Liver (tissue), 8 donors: ENCODE measurements at regions not wholly inside any gene's neighbourhood (a gene's known extent, or its start where the extent isn't known, plus 50 kb on each side); places are given as distances from the start of the nearest gene placed in this dataset.

ENCODE experiments used
- DNase-seq: peaks from one replicate; pipeline ENCODE4 v3.0.0-alpha.2; 2017; ENCODE audit warnings: low spot score
- H3K27ac ChIP-seq, 2 donors: one replicate each; pipeline ENCODE4 v1.7.0; 2013; ENCODE audit warnings: inconsistent platforms in 2 of 2, low read length in 2 of 2, control low read depth in 1 of 2, low read depth in 1 of 2, mild to moderate bottlenecking in 1 of 2
- H3K27me3 ChIP-seq, 4 donors: one replicate each; pipeline versions ENCODE4 v1.6.1 to v1.7.0; 2013; ENCODE audit warnings: low read length in 3 of 4, inconsistent platforms in 1 of 4, mild to moderate bottlenecking in 1 of 4, moderate library complexity in 1 of 4; ENCODE audit not compliant: control insufficient read depth in 4 of 4, insufficient read depth in 4 of 4
- H3K36me3 ChIP-seq, 4 donors: one replicate each; pipeline versions ENCODE4 v1.6.1 to v1.7.0; 2013; ENCODE audit warnings: low read length in 3 of 4, mild to moderate bottlenecking in 3 of 4, low read depth in 1 of 4, moderate library complexity in 1 of 4; ENCODE audit not compliant: control insufficient read depth in 4 of 4, insufficient read depth in 3 of 4
- H3K4me1 ChIP-seq, 4 donors: one replicate each; pipeline versions ENCODE4 v1.6.1 to v1.7.0; 2013; ENCODE audit warnings: low read length in 3 of 4, mild to moderate bottlenecking in 3 of 4, moderate library complexity in 1 of 4; ENCODE audit not compliant: control insufficient read depth in 4 of 4, insufficient read depth in 4 of 4
- H3K4me3 ChIP-seq, 3 donors: one replicate each; pipeline versions ENCODE4 v1.6.1 to v1.7.0; 2013; ENCODE audit warnings: low read length in 3 of 3, control low read depth in 1 of 3, low read depth in 1 of 3, mild to moderate bottlenecking in 1 of 3
- H3K9ac ChIP-seq, 2 donors: one replicate each; pipeline ENCODE4 v1.7.0; 2013; ENCODE audit warnings: low read length in 2 of 2, mild to moderate bottlenecking in 2 of 2, moderate library complexity in 2 of 2, control low read depth in 1 of 2, low read depth in 1 of 2
- H3K9me3 ChIP-seq, 4 donors: one replicate each; pipeline versions ENCODE4 v1.6.1 to v1.7.0; 2013; ENCODE audit warnings: low read length in 3 of 4; ENCODE audit not compliant: control insufficient read depth in 4 of 4
- EGR1 ChIP-seq, 2 donors: IDR thresholded peaks; 2 replicates each; pipeline ENCODE4 v1.6.1; 2016 to 2018; ENCODE audit warnings: antibody characterized with exemption in 2 of 2, low read depth in 2 of 2
- FOXA1 ChIP-seq: IDR thresholded peaks from 2 replicates; pipeline ENCODE4 v1.6.1; 2016; ENCODE audit warnings: antibody characterized with exemption
- FOXA2 ChIP-seq: IDR thresholded peaks from 2 replicates; pipeline ENCODE4 v1.6.1; 2016; ENCODE audit warnings: antibody characterized with exemption
- GABPA ChIP-seq, 2 donors: IDR thresholded peaks in 1 of 2; conservative IDR thresholded peaks in 1 of 2; 2 replicates each; pipeline ENCODE4 v1.6.1; 2016; ENCODE audit warnings: antibody characterized with exemption in 2 of 2, mild to moderate bottlenecking in 1 of 2, moderate library complexity in 1 of 2
- HNF4A ChIP-seq, 2 donors: conservative IDR thresholded peaks; 2 replicates each; pipeline ENCODE4 v1.6.1; 2016; ENCODE audit warnings: antibody characterized with exemption in 2 of 2, mild to moderate bottlenecking in 2 of 2
- HNF4G ChIP-seq: IDR thresholded peaks from 2 replicates; pipeline ENCODE4 v1.6.1; 2016; ENCODE audit warnings: antibody characterized with exemption
- JUND ChIP-seq, 2 donors: IDR thresholded peaks; 2 replicates each; pipeline ENCODE4 v1.6.1; 2016; ENCODE audit warnings: antibody characterized with exemption in 2 of 2
- MAX ChIP-seq: IDR thresholded peaks from 2 replicates; pipeline ENCODE4 v1.6.1; 2016; ENCODE audit warnings: antibody characterized with exemption
- NR2F2 ChIP-seq: IDR thresholded peaks from 2 replicates; pipeline ENCODE4 v1.6.1; 2016; ENCODE audit warnings: antibody characterized with exemption
- RAD21 ChIP-seq, 2 donors: IDR thresholded peaks; 2 replicates each; pipeline ENCODE4 v1.6.1; 2016; ENCODE audit warnings: antibody characterized with exemption in 2 of 2, mild to moderate bottlenecking in 2 of 2
- RXRA ChIP-seq, 2 donors: IDR thresholded peaks; 2 replicates each; pipeline ENCODE4 v1.6.1; 2017 to 2018; ENCODE audit warnings: antibody characterized with exemption in 2 of 2, mild to moderate bottlenecking in 1 of 2
- SP1 ChIP-seq: IDR thresholded peaks from 2 replicates; pipeline ENCODE4 v1.6.1; 2018; ENCODE audit warnings: antibody characterized with exemption, mild to moderate bottlenecking
- TAF1 ChIP-seq: conservative IDR thresholded peaks from 2 replicates; pipeline ENCODE4 v1.6.1; 2016; ENCODE audit warnings: antibody characterized with exemption, mild to moderate bottlenecking
- YY1 ChIP-seq: IDR thresholded peaks from 2 replicates; pipeline ENCODE4 v1.6.1; 2016; ENCODE audit warnings: antibody characterized with exemption, mild to moderate bottlenecking
- WGBS: extraction: QIAGEN DNeasy Blood & Tissue Kit; methylation state at CpG from one replicate; pipeline ENCODE4 v1.1.7; 2013; 5-methylcytosine and 5-hydroxymethylcytosine counted together
- TF ChIP-seq, protein P1 (sequence below): IDR thresholded peaks from 2 replicates; pipeline ENCODE4 v1.6.1; 2016; ENCODE audit warnings: antibody characterized with exemption, mild to moderate bottlenecking
- TF ChIP-seq, protein P2 (sequence below): IDR thresholded peaks from 2 replicates; pipeline ENCODE4 v1.6.1; 2016; ENCODE audit warnings: antibody characterized with exemption
- TF ChIP-seq, protein P3 (sequence below): fragments of 150-350 bp; IDR thresholded peaks from 2 replicates; pipeline ENCODE4 v1.5.1; 2017; ENCODE audit warnings: improper control_type of control experiment, low read depth, low read length; ENCODE audit not compliant: missing input control
- TF ChIP-seq, protein P4 (sequence below): IDR thresholded peaks from 2 replicates; pipeline ENCODE4 v1.6.1; 2016; ENCODE audit warnings: antibody characterized with exemption
- donor health status: healthy.
- donor health status: healthy.
- donor health status: healthy.
- donor health status: healthy.
- donor health status: healthy.

- no peak overlapping the region for H3K9ac ChIP-seq
- no peak overlapping the region for H3K4me3 ChIP-seq
- TF ChIP-seq FOXA2 (no peak), NR2F2 (no peak), SP1 (no peak), FOXA1 (no peak), YY1 (no peak), RAD21 (IDR thresholded peaks at IDR 0.05) (no peak), TAF1 (no peak), HNF4A (conservative IDR thresholded peaks at IDR 0.05) (no peak), GABPA (IDR thresholded peaks at IDR 0.05 in 1 of 2, conservative IDR thresholded peaks at IDR 0.05 in 1 of 2) (no peak), JUND (IDR thresholded peaks at IDR 0.05) (no peak), EGR1 (IDR thresholded peaks at IDR 0.05; ENCODE audit: low read depth in 2 of 2) (no peak), RXRA (IDR thresholded peaks at IDR 0.05) (no peak), HNF4G (no peak), MAX (no peak)
- TF ChIP-seq, protein P1, sequence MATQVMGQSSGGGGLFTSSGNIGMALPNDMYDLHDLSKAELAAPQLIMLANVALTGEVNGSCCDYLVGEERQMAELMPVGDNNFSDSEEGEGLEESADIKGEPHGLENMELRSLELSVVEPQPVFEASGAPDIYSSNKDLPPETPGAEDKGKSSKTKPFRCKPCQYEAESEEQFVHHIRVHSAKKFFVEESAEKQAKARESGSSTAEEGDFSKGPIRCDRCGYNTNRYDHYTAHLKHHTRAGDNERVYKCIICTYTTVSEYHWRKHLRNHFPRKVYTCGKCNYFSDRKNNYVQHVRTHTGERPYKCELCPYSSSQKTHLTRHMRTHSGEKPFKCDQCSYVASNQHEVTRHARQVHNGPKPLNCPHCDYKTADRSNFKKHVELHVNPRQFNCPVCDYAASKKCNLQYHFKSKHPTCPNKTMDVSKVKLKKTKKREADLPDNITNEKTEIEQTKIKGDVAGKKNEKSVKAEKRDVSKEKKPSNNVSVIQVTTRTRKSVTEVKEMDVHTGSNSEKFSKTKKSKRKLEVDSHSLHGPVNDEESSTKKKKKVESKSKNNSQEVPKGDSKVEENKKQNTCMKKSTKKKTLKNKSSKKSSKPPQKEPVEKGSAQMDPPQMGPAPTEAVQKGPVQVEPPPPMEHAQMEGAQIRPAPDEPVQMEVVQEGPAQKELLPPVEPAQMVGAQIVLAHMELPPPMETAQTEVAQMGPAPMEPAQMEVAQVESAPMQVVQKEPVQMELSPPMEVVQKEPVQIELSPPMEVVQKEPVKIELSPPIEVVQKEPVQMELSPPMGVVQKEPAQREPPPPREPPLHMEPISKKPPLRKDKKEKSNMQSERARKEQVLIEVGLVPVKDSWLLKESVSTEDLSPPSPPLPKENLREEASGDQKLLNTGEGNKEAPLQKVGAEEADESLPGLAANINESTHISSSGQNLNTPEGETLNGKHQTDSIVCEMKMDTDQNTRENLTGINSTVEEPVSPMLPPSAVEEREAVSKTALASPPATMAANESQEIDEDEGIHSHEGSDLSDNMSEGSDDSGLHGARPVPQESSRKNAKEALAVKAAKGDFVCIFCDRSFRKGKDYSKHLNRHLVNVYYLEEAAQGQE = no peak
- TF ChIP-seq, protein P2, sequence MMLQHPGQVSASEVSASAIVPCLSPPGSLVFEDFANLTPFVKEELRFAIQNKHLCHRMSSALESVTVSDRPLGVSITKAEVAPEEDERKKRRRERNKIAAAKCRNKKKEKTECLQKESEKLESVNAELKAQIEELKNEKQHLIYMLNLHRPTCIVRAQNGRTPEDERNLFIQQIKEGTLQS = no peak
- TF ChIP-seq, protein P3, sequence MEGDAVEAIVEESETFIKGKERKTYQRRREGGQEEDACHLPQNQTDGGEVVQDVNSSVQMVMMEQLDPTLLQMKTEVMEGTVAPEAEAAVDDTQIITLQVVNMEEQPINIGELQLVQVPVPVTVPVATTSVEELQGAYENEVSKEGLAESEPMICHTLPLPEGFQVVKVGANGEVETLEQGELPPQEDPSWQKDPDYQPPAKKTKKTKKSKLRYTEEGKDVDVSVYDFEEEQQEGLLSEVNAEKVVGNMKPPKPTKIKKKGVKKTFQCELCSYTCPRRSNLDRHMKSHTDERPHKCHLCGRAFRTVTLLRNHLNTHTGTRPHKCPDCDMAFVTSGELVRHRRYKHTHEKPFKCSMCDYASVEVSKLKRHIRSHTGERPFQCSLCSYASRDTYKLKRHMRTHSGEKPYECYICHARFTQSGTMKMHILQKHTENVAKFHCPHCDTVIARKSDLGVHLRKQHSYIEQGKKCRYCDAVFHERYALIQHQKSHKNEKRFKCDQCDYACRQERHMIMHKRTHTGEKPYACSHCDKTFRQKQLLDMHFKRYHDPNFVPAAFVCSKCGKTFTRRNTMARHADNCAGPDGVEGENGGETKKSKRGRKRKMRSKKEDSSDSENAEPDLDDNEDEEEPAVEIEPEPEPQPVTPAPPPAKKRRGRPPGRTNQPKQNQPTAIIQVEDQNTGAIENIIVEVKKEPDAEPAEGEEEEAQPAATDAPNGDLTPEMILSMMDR = no peak
- TF ChIP-seq, protein P4, sequence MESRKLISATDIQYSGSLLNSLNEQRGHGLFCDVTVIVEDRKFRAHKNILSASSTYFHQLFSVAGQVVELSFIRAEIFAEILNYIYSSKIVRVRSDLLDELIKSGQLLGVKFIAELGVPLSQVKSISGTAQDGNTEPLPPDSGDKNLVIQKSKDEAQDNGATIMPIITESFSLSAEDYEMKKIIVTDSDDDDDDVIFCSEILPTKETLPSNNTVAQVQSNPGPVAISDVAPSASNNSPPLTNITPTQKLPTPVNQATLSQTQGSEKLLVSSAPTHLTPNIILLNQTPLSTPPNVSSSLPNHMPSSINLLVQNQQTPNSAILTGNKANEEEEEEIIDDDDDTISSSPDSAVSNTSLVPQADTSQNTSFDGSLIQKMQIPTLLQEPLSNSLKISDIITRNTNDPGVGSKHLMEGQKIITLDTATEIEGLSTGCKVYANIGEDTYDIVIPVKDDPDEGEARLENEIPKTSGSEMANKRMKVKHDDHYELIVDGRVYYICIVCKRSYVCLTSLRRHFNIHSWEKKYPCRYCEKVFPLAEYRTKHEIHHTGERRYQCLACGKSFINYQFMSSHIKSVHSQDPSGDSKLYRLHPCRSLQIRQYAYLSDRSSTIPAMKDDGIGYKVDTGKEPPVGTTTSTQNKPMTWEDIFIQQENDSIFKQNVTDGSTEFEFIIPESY = no peak
- H3K27me3 ChIP-seq = peaks cover 0 to 4% (median 0%) of the 10 kb centered on the region in 4 donors
- 76% methylated on average over 3 of the region's 3 CpGs for WGBS
- H3K27ac ChIP-seq = peak overlapping the region in 1 of 2 donors; percentile 3
- no peaks in the 10 kb centered on the region for H3K36me3 ChIP-seq
- peaks cover 0 to 3% (median 0%) of the 10 kb centered on the region in 4 donors for H3K4me1 ChIP-seq
- DNase-seq = no peak
- H3K9me3 ChIP-seq = no peaks in the 10 kb centered on the region
These were observed 558.2 kb upstream of the DIPK2B start for GRCh38 chrX:45758738-45759397.
